Osteoblast (primary cell): ENCODE measurements at regions not wholly inside any gene's neighbourhood (a gene's known extent, or its start where the extent isn't known, plus 50 kb on each side); places are given as distances from the start of the nearest gene placed in this dataset.

Experiments
- DNase-seq: peaks from one replicate; pipeline ENCODE4 v3.0.0; 2011; ENCODE audit warnings: low spot score, mixed read lengths; ENCODE audit not compliant: insufficient read length; ENCODE audit errors: missing footprints
- H2AFZ ChIP-seq: 2 replicates; pipeline ENCODE4 v1.6.0; 2011; ENCODE audit warnings: mild to moderate bottlenecking, low read length
- H3K27ac ChIP-seq: 2 replicates; pipeline ENCODE4 v1.5.1; 2011; ENCODE audit warnings: mild to moderate bottlenecking, low read depth, low read length, moderate library complexity
- H3K27me3 ChIP-seq: 2 replicates; pipeline ENCODE4 v1.6.0; 2012; ENCODE audit warnings: mild to moderate bottlenecking, control low read depth, inconsistent platforms, low read length, moderate library complexity; ENCODE audit not compliant: insufficient read depth
- H3K36me3 ChIP-seq: 2 replicates; pipeline ENCODE4 v1.5.1; 2011; ENCODE audit warnings: mild to moderate bottlenecking, low read length, control low read depth, moderate library complexity; ENCODE audit not compliant: insufficient read depth
- H3K4me1 ChIP-seq: 2 replicates; pipeline ENCODE4 v1.5.1; 2011; ENCODE audit warnings: mild to moderate bottlenecking, low read length, control low read depth, moderate library complexity; ENCODE audit not compliant: insufficient read depth
- H3K4me2 ChIP-seq: 2 replicates; pipeline ENCODE4 v1.6.0; 2011; ENCODE audit warnings: mild to moderate bottlenecking, low read length; ENCODE audit not compliant: insufficient read depth
- H3K4me3 ChIP-seq: fragments of 200-600 bp; sonication (generic); 3 replicates; pipeline ENCODE4 v1.5.1; 2012; ENCODE audit warnings: mild to moderate bottlenecking, low read length, inconsistent platforms; ENCODE audit not compliant: insufficient read depth
- H3K79me2 ChIP-seq: 2 replicates; pipeline ENCODE4 v1.6.0; 2012; ENCODE audit warnings: mild to moderate bottlenecking, low read length, control low read depth, inconsistent platforms; ENCODE audit not compliant: insufficient read depth
- H3K9me3 ChIP-seq: 2 replicates; pipeline ENCODE4 v1.5.1; 2011; ENCODE audit warnings: low read depth, low read length, control low read depth
- H4K20me1 ChIP-seq: 2 replicates; pipeline ENCODE4 v1.6.0; 2012; ENCODE audit warnings: mild to moderate bottlenecking, low read length, control low read depth; ENCODE audit not compliant: insufficient read depth
- CTCF ChIP-seq: IDR thresholded peaks from 2 replicates; pipeline ENCODE4 v1.5.1; 2011; ENCODE audit warnings: mild to moderate bottlenecking, low read depth, low read length, moderate library complexity; ENCODE audit errors: extremely low read depth

GRCh38 chr6:105484238-105485161, 81.6 kb upstream of the PREP start:
- peaks cover 26% of the 10 kb centered on the region for H3K4me1 ChIP-seq
- H3K27me3 ChIP-seq: no peaks in the 10 kb centered on the region
- TF ChIP-seq CTCF: peak; percentile 96
- H3K79me2 ChIP-seq: no peaks in the 10 kb centered on the region
- H3K4me2 ChIP-seq: peak overlapping the region; percentile 64
- peak overlapping the region; percentile 38 for H2AFZ ChIP-seq
- no peaks in the 10 kb centered on the region for H3K36me3 ChIP-seq
- DNase-seq: no peak
- no peak overlapping the region for H3K4me3 ChIP-seq
- H4K20me1 ChIP-seq: no peaks in the 10 kb centered on the region
- H3K27ac ChIP-seq: no peak overlapping the region
- H3K9me3 ChIP-seq: no peaks in the 10 kb centered on the region

- no peak for TF ChIP-seq CTCF
- Histone ChIP-seq H3K27ac (peak overlapping the region; percentile 3), H3K36me3 (no peaks in the 10 kb centered on the region), H3K4me3 (no peak overlapping the region), H3K27me3 (no peaks in the 10 kb centered on the region), H3K9me3 (no peaks in the 10 kb centered on the region), H3K4me1 (peaks cover 26% of the 10 kb centered on the region), H2AFZ (peak overlapping the region; percentile 20), H4K20me1 (no peaks in the 10 kb centered on the region), H3K4me2 (peak overlapping the region; percentile 32), H3K79me2 (no peaks in the 10 kb centered on the region)
- DNase-seq: peak; percentile 44
Measured at GRCh38 chr6:105483492-105483891, 80.6 kb upstream of the PREP start.

- TF ChIP-seq CTCF: no peak
- no peak overlapping the region for H3K4me3 ChIP-seq
- no peak for DNase-seq
- H2AFZ ChIP-seq: no peak overlapping the region
- H3K27ac ChIP-seq: peak overlapping the region; percentile 29
- H3K4me1 ChIP-seq: peaks cover 26% of the 10 kb centered on the region
- H3K36me3 ChIP-seq: no peaks in the 10 kb centered on the region
- H3K4me2 ChIP-seq: peak overlapping the region; percentile 32
- H3K9me3 ChIP-seq: no peaks in the 10 kb centered on the region
- no peaks in the 10 kb centered on the region for H3K27me3 ChIP-seq
- no peaks in the 10 kb centered on the region for H4K20me1 ChIP-seq
- H3K79me2 ChIP-seq: no peaks in the 10 kb centered on the region
Measured at GRCh38 chr6:105482921-105483320, 80.0 kb upstream of the PREP start.

- no peaks in the 10 kb centered on the region for H3K79me2 ChIP-seq
- H3K4me1 ChIP-seq: peaks cover 26% of the 10 kb centered on the region
- H3K9me3 ChIP-seq: no peaks in the 10 kb centered on the region
- no peaks in the 10 kb centered on the region for H4K20me1 ChIP-seq
- peak overlapping the region; percentile 73 for H3K4me2 ChIP-seq
- no peak overlapping the region for H2AFZ ChIP-seq
- no peak overlapping the region for H3K4me3 ChIP-seq
- no peaks in the 10 kb centered on the region for H3K27me3 ChIP-seq
- TF ChIP-seq CTCF: no peak
- H3K27ac ChIP-seq: no peak overlapping the region
- H3K36me3 ChIP-seq: no peaks in the 10 kb centered on the region
- no peak for DNase-seq
Measured at GRCh38 chr6:105482227-105482844, 79.5 kb upstream of the PREP start.
